ENCODE measurements at regions not wholly inside any gene's neighbourhood (a gene's known extent, or its start where the extent isn't known, plus 50 kb on each side); places are given as distances from the start of the nearest gene placed in this dataset.

- TF ChIP-seq CTCF (IDR thresholded peaks at IDR 0.05) (peak; percentile 25), EZH2 (IDR thresholded peaks at IDR 0.05; ENCODE audit: borderline replicate concordance, insufficient read depth, low read depth, low read length, poor library complexity, severe bottlenecking) (no peak)
- ATAC-seq (ENCODE audit: low read depth) (no peak), DNase-seq (no peak)
- no peaks in the 10 kb centered on the region for H3K9me3 Mint-ChIP-seq (ENCODE audit: insufficient read depth)
- intact Hi-C loops (cut with micrococcal nuclease), result no loop called here
- 86% methylated on average over 2 of the region's 2 CpGs for WGBS (ENCODE audit: insufficient coverage)
- Histone ChIP-seq H3K36me3 (replicated peaks in 1 of 2; ENCODE audit: control extremely low read depth in 1 of 2, control insufficient read depth in 1 of 2, extremely low read depth in 1 of 2, insufficient read depth in 2 of 2, low read length in 1 of 2) (no peaks in the 10 kb centered on the region), H3K27me3 (replicated peaks in 1 of 4; ENCODE audit: control extremely low read depth in 1 of 4, control insufficient read depth in 3 of 4, insufficient read depth in 4 of 4, low read length in 3 of 4) (peaks cover 0 to 13% (median 3%) of the 10 kb centered on the region in 4 experiments), H3K9ac (ENCODE audit: low read length) (no peak overlapping the region), H4K20me1 (ENCODE audit: control insufficient read depth, insufficient read depth, low read length, poor library complexity, severe bottlenecking) (no peaks in the 10 kb centered on the region), H3K27ac (ENCODE audit: low read length in 2 of 2) (no peak overlapping the region), H3K4me3 (ENCODE audit: control extremely low read depth in 1 of 5, extremely low read depth in 1 of 5, insufficient read depth in 1 of 5, low read depth in 2 of 5, low read length in 4 of 5) (no peak overlapping the region), H3K4me2 (replicated peaks; ENCODE audit: low read depth, low read length, poor library complexity, severe bottlenecking) (no peak overlapping the region), H2AFZ (ENCODE audit: insufficient read depth, low read depth, low read length, poor library complexity, severe bottlenecking) (no peak overlapping the region), H3K79me2 (ENCODE audit: control insufficient read depth, insufficient read depth, low read length) (no peaks in the 10 kb centered on the region), H3K9me3 (ENCODE audit: control extremely low read depth in 1 of 3, control insufficient read depth in 2 of 3, insufficient read depth in 1 of 3, low read length in 2 of 3) (no peaks in the 10 kb centered on the region), H3K4me1 (ENCODE audit: control insufficient read depth in 2 of 2, insufficient read depth in 2 of 2, low read length in 2 of 2) (no peaks in the 10 kb centered on the region)
- H3K4me3 Mint-ChIP-seq, result no peak overlapping the region
- no peak overlapping the region for H3K27ac Mint-ChIP-seq
- no peaks in the 10 kb centered on the region for H3K4me1 Mint-ChIP-seq
- ChIA-PET POLR2A (no interaction called here), CTCF (interaction anchor here (0.8 kb wide), 1 partner anchor 22 kb away, joined by 3 read pairs; no protein-coding TSS in a partner anchor)
- peaks cover 28% of the 10 kb centered on the region for H3K27me3 Mint-ChIP-seq
These were observed 80.1 kb downstream of the MAB21L3 start for GRCh38 chr1:116191294-116191693.

DNA sequence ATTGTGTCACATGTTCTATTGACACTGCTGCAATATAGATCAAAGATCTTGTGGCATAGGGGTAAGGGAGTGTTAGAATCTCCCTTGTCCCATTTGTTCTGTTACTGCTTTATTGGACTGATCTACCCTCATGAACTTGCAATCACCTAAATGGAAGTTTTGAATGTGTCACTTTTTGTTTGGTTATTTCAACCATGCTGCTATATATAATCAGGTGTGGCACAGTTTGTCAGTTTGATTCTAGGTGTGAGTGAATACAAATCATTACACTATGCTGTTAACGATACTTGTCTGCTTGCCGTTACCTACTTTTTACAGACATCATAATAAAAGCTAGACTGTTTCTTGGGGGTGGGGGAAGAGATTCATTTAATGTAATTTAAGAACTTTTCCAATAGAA, 82.6 kb downstream of the MAB21L3 start:
- Mint-ChIP-seq H3K27ac (no peak overlapping the region), H3K4me1 (no peaks in the 10 kb centered on the region), H3K27me3 (peaks cover 36% of the 10 kb centered on the region), H3K9me3 (ENCODE audit: insufficient read depth) (no peaks in the 10 kb centered on the region), H3K4me3 (no peak overlapping the region)
- TF ChIP-seq CTCF (IDR thresholded peaks at IDR 0.05) (no peak), EZH2 (IDR thresholded peaks at IDR 0.05; ENCODE audit: borderline replicate concordance, insufficient read depth, low read depth, low read length, poor library complexity, severe bottlenecking) (no peak)
- ChIA-PET CTCF (interaction anchor here (1.9 kb wide), 1 partner anchor 291 kb away, joined by 7 read pairs; no protein-coding TSS in a partner anchor), POLR2A (no interaction called here)
- no peak for ATAC-seq (ENCODE audit: low read depth)
- Histone ChIP-seq H3K9me3 (ENCODE audit: control extremely low read depth in 1 of 3, control insufficient read depth in 2 of 3, insufficient read depth in 1 of 3, low read length in 2 of 3) (no peaks in the 10 kb centered on the region), H3K27ac (ENCODE audit: low read length in 2 of 2) (no peak overlapping the region), H3K79me2 (ENCODE audit: control insufficient read depth, insufficient read depth, low read length) (no peaks in the 10 kb centered on the region), H3K36me3 (replicated peaks in 1 of 2; ENCODE audit: control extremely low read depth in 1 of 2, control insufficient read depth in 1 of 2, extremely low read depth in 1 of 2, insufficient read depth in 2 of 2, low read length in 1 of 2) (no peaks in the 10 kb centered on the region), H3K9ac (ENCODE audit: low read length) (no peak overlapping the region), H3K27me3 (replicated peaks in 1 of 4; ENCODE audit: control extremely low read depth in 1 of 4, control insufficient read depth in 3 of 4, insufficient read depth in 4 of 4, low read length in 3 of 4) (peaks cover 0 to 13% (median 2%) of the 10 kb centered on the region in 4 experiments), H3K4me2 (replicated peaks; ENCODE audit: low read depth, low read length, poor library complexity, severe bottlenecking) (no peak overlapping the region), H3K4me3 (ENCODE audit: control extremely low read depth in 1 of 5, extremely low read depth in 1 of 5, insufficient read depth in 1 of 5, low read depth in 2 of 5, low read length in 4 of 5) (no peak overlapping the region), H4K20me1 (ENCODE audit: control insufficient read depth, insufficient read depth, low read length, poor library complexity, severe bottlenecking) (no peaks in the 10 kb centered on the region), H2AFZ (ENCODE audit: insufficient read depth, low read depth, low read length, poor library complexity, severe bottlenecking) (no peak overlapping the region), H3K4me1 (ENCODE audit: control insufficient read depth in 2 of 2, insufficient read depth in 2 of 2, low read length in 2 of 2) (no peaks in the 10 kb centered on the region)
- no CpG with 5 or more reads among the region's 2 CpGs for WGBS (ENCODE audit: insufficient coverage)
- intact Hi-C loops (cut with micrococcal nuclease), result no loop called here
- DNase-seq, result no peak
